K562 (cell line): ENCODE measurements at regions not wholly inside any gene's neighbourhood (a gene's known extent, or its start where the extent isn't known, plus 50 kb on each side); places are given as distances from the start of the nearest gene placed in this dataset.

Source experiments
- ATAC-seq: fragments of 200-7000 bp; cut with Tn5 transposase; 3 replicates; pipeline ENCODE4 v1.9.1; 2020; ENCODE audit warnings: moderate library complexity
- BruUV-seq: library from RNA; stranded (reverse); fragments of 400-500 nt; replicated peaks from 2 replicates; lab custom pipeline; 2021; lab: Mats Ljungman, UMichigan
- CTCF ChIA-PET: fragments of 300-600 bp; formaldehyde crosslinking; extraction: SDS; loops from one replicate; lab custom pipeline; 2021; ENCODE audit warnings: low intra/inter-chr PET ratio; lab: Yijun Ruan, JAX
- POLR2A ChIA-PET: fragments of 300-600, 350-650 bp; sonication (Branson Sonifier 250); formaldehyde crosslinking; extraction: SDS; loops from one replicate; lab custom pipeline; 2021; ENCODE audit warnings: antibody characterized with exemption, inconsistent platforms; lab: Yijun Ruan, JAX
- DNase-seq, 4 experiments: peaks; one replicate each; pipeline versions ENCODE4 v3.0.0 to v3.0.0-alpha.2; 2011 to 2018; ENCODE audit warnings: low spot score in 3 of 4, mixed read lengths in 3 of 4; ENCODE audit errors: extremely low read depth in 1 of 4
- FAIRE-seq: peaks from 2 replicates; lab custom pipeline; 2011; peaks lifted over from hg19 to GRCh38; lab: Jason Lieb, UNC
- H2AFZ ChIP-seq: 2 replicates; pipeline ENCODE4 v1.6.0; 2011; ENCODE audit warnings: low read depth, low read length, control low read depth, inconsistent platforms
- H3K27ac ChIP-seq: fragments of 200-600 bp; 3 replicates; pipeline ENCODE4 v1.8.0; 2011; ENCODE audit warnings: low read depth, mild to moderate bottlenecking, control low read depth, inconsistent platforms, low read length, moderate library complexity, mixed read lengths; ENCODE audit errors: extremely low read depth
- H3K27me3 ChIP-seq, 2 experiments: fragments of 300-600 bp in 1 of 2; 2 replicates in 1 of 2; 3 replicates in 1 of 2; pipeline versions ENCODE4 v1.6.0 to v1.8.0; 2011; ENCODE audit warnings: inconsistent platforms in 2 of 2, low read length in 2 of 2, mild to moderate bottlenecking in 1 of 2, mixed read lengths in 1 of 2, moderate library complexity in 1 of 2; ENCODE audit not compliant: control insufficient read depth in 2 of 2, insufficient read depth in 2 of 2
- H3K36me3 ChIP-seq: fragments of 300-600 bp; 3 replicates; pipeline ENCODE4 v1.8.0; 2011; ENCODE audit warnings: mild to moderate bottlenecking, low read length, inconsistent platforms; ENCODE audit not compliant: control insufficient read depth, insufficient read depth
- H3K4me1 ChIP-seq, 2 experiments: fragments of 200-600 bp in 1 of 2; replicated peaks in 1 of 2; 2 replicates in 1 of 2; 3 replicates in 1 of 2; pipeline versions ENCODE4 v1.5.1 to v1.8.0; 2011; ENCODE audit warnings: inconsistent platforms in 2 of 2, low read length in 2 of 2, mild to moderate bottlenecking in 1 of 2, mixed read lengths in 1 of 2, moderate library complexity in 1 of 2; ENCODE audit not compliant: control insufficient read depth in 2 of 2, insufficient read depth in 2 of 2
- H3K4me2 ChIP-seq: 2 replicates; pipeline ENCODE4 v1.6.1; 2011; ENCODE audit warnings: low read length, control low read depth, inconsistent platforms, mixed read lengths; ENCODE audit not compliant: insufficient read depth
- H3K4me3 ChIP-seq: fragments of 200-600 bp; sonication (generic), shearing (Covaris generic); 2 replicates; pipeline ENCODE4 v1.5.1; 2016; ENCODE audit warnings: control low read depth, inconsistent platforms
- H3K79me2 ChIP-seq: fragments of 200-600 bp; 3 replicates; pipeline ENCODE4 v1.8.0; 2011; ENCODE audit warnings: low read length, inconsistent platforms; ENCODE audit not compliant: control insufficient read depth, insufficient read depth
- H3K9ac ChIP-seq, 2 experiments: 2 replicates each; pipeline versions ENCODE4 v1.6.0 to v1.6.1; 2011; ENCODE audit warnings: low read depth in 2 of 2, low read length in 2 of 2, control low read depth in 1 of 2, inconsistent platforms in 1 of 2, mild to moderate bottlenecking in 1 of 2, mixed read lengths in 1 of 2; ENCODE audit not compliant: insufficient read depth in 1 of 2
- H3K9me1 ChIP-seq: one replicate; pipeline ENCODE4 v1.6.0; 2011; ENCODE audit warnings: inconsistent platforms, mild to moderate bottlenecking, low read length, moderate library complexity; ENCODE audit not compliant: control insufficient read depth, insufficient read depth
- H3K9me3 ChIP-seq: replicated peaks from 2 replicates; pipeline ENCODE4 v1.5.1; 2011; ENCODE audit warnings: low read depth, low read length, inconsistent platforms; ENCODE audit not compliant: control insufficient read depth, insufficient read depth
- H4K20me1 ChIP-seq: replicated peaks from 2 replicates; pipeline ENCODE4 v1.6.1; 2011; ENCODE audit warnings: low read length, inconsistent platforms, mixed read lengths; ENCODE audit not compliant: control insufficient read depth, insufficient read depth
- ASH1L ChIP-seq: fragments of 450-650 bp; IDR thresholded peaks from 2 replicates; pipeline ENCODE4 v1.6.1; 2018; ENCODE audit warnings: borderline replicate concordance, mild to moderate bottlenecking, low read depth; ENCODE audit not compliant: partially characterized antibody
- GATAD2B ChIP-seq: fragments of 450-650 bp; IDR thresholded peaks from 2 replicates; pipeline ENCODE4 v1.6.1; 2017; ENCODE audit warnings: mild to moderate bottlenecking, borderline replicate concordance
- NR4A1 ChIP-seq, 2 experiments: fragments of 250-450 bp in 1 of 2; fragments of 450-650 bp in 1 of 2; sonication (Bioruptor Pico) in 1 of 2; IDR thresholded peaks; 2 replicates each; pipeline versions ENCODE4 v1.4.0 to v1.6.1; 2016 to 2020; ENCODE audit warnings: mild to moderate bottlenecking in 2 of 2, missing compliant biosample characterization in 1 of 2, missing genetic modification characterization in 1 of 2, moderate library complexity in 1 of 2
- WGBS: fragments of 100-300 bp; shearing (Covaris generic); methylation state at CpG from one replicate; pipeline ENCODE4 v1.1.6; 2016; ENCODE audit warnings: low coverage, mixed read lengths; ENCODE audit not compliant: insufficient coverage; ENCODE audit errors: missing lambda C conversion rate; 5-methylcytosine and 5-hydroxymethylcytosine counted together
- in situ Hi-C: fragments of 300-500 bp; cut with MboI; formaldehyde crosslinking; loops from 4 replicates; pipeline ENCODE4 v1.15.0; 2018; ENCODE audit warnings: inconsistent platforms, mixed read lengths
- intact Hi-C: fragments of 100-400 bp; cut with micrococcal nuclease; formaldehyde crosslinking; loops from 2 replicates; pipeline ENCODE4 v1.14.2; 2022
- TF ChIP-seq, protein P1 (sequence below): fragments of 200-600 bp; sonication (generic); IDR thresholded peaks from one replicate; pipeline ENCODE4 v1.6.1; 2012; ENCODE audit warnings: mild to moderate bottlenecking, low read depth, low read length, inconsistent platforms
- TF ChIP-seq, protein P2 (sequence below), 2 experiments: fragments of 150-350 bp in 1 of 2; IDR thresholded peaks; 2 replicates each; pipeline ENCODE4 v1.6.1; 2012 to 2016; ENCODE audit warnings: low read depth in 2 of 2, low read length in 2 of 2, mild to moderate bottlenecking in 1 of 2, moderate library complexity in 1 of 2

DNA sequence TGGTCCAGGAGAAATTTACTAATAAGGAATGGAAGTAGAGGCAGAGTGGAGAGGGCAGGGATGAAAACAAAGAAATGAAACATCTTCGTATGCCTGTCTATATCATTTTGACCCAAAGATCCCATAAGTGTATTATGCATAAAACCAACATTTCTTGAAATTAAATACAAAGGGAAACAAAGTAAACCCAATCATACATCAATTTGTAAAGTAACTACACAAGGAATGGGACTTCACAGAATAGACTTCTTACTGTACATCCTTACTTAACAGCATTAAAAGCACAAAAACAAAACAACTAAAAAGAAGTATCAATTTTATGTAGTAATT lies 253.6 kb upstream of the CCDC179 start:
- Histone ChIP-seq H3K79me2 (no peaks in the 10 kb centered on the region), H3K9ac (no peak overlapping the region), H3K4me1 (no peaks in the 10 kb centered on the region), H3K27ac (no peak overlapping the region), H3K36me3 (no peaks in the 10 kb centered on the region), H3K4me2 (no peak overlapping the region), H3K27me3 (no peaks in the 10 kb centered on the region), H2AFZ (no peak overlapping the region), H3K4me3 (no peak overlapping the region), H3K9me1 (no peaks in the 10 kb centered on the region), H4K20me1 (no peaks in the 10 kb centered on the region), H3K9me3 (no peaks in the 10 kb centered on the region; the same call in 1 of the 2 replicates)
- intact Hi-C loops: no loop called here
- 0% methylated on average over 1 of the region's 1 CpG for WGBS
- ChIA-PET CTCF (no interaction called here), POLR2A (no interaction called here)
- FAIRE-seq (no peak), DNase-seq (no peak), ATAC-seq (no peak)
- no TSS peak for BruUV-seq
- in situ Hi-C loops: no loop called here
- no peak for TF ChIP-seq NR4A1 (CRISPR knock-in tag; IDR thresholded peaks at IDR 0.05)
- no peak for TF ChIP-seq NR4A1 (tag; IDR thresholded peaks at IDR 0.05)
- TF ChIP-seq, protein P1, sequence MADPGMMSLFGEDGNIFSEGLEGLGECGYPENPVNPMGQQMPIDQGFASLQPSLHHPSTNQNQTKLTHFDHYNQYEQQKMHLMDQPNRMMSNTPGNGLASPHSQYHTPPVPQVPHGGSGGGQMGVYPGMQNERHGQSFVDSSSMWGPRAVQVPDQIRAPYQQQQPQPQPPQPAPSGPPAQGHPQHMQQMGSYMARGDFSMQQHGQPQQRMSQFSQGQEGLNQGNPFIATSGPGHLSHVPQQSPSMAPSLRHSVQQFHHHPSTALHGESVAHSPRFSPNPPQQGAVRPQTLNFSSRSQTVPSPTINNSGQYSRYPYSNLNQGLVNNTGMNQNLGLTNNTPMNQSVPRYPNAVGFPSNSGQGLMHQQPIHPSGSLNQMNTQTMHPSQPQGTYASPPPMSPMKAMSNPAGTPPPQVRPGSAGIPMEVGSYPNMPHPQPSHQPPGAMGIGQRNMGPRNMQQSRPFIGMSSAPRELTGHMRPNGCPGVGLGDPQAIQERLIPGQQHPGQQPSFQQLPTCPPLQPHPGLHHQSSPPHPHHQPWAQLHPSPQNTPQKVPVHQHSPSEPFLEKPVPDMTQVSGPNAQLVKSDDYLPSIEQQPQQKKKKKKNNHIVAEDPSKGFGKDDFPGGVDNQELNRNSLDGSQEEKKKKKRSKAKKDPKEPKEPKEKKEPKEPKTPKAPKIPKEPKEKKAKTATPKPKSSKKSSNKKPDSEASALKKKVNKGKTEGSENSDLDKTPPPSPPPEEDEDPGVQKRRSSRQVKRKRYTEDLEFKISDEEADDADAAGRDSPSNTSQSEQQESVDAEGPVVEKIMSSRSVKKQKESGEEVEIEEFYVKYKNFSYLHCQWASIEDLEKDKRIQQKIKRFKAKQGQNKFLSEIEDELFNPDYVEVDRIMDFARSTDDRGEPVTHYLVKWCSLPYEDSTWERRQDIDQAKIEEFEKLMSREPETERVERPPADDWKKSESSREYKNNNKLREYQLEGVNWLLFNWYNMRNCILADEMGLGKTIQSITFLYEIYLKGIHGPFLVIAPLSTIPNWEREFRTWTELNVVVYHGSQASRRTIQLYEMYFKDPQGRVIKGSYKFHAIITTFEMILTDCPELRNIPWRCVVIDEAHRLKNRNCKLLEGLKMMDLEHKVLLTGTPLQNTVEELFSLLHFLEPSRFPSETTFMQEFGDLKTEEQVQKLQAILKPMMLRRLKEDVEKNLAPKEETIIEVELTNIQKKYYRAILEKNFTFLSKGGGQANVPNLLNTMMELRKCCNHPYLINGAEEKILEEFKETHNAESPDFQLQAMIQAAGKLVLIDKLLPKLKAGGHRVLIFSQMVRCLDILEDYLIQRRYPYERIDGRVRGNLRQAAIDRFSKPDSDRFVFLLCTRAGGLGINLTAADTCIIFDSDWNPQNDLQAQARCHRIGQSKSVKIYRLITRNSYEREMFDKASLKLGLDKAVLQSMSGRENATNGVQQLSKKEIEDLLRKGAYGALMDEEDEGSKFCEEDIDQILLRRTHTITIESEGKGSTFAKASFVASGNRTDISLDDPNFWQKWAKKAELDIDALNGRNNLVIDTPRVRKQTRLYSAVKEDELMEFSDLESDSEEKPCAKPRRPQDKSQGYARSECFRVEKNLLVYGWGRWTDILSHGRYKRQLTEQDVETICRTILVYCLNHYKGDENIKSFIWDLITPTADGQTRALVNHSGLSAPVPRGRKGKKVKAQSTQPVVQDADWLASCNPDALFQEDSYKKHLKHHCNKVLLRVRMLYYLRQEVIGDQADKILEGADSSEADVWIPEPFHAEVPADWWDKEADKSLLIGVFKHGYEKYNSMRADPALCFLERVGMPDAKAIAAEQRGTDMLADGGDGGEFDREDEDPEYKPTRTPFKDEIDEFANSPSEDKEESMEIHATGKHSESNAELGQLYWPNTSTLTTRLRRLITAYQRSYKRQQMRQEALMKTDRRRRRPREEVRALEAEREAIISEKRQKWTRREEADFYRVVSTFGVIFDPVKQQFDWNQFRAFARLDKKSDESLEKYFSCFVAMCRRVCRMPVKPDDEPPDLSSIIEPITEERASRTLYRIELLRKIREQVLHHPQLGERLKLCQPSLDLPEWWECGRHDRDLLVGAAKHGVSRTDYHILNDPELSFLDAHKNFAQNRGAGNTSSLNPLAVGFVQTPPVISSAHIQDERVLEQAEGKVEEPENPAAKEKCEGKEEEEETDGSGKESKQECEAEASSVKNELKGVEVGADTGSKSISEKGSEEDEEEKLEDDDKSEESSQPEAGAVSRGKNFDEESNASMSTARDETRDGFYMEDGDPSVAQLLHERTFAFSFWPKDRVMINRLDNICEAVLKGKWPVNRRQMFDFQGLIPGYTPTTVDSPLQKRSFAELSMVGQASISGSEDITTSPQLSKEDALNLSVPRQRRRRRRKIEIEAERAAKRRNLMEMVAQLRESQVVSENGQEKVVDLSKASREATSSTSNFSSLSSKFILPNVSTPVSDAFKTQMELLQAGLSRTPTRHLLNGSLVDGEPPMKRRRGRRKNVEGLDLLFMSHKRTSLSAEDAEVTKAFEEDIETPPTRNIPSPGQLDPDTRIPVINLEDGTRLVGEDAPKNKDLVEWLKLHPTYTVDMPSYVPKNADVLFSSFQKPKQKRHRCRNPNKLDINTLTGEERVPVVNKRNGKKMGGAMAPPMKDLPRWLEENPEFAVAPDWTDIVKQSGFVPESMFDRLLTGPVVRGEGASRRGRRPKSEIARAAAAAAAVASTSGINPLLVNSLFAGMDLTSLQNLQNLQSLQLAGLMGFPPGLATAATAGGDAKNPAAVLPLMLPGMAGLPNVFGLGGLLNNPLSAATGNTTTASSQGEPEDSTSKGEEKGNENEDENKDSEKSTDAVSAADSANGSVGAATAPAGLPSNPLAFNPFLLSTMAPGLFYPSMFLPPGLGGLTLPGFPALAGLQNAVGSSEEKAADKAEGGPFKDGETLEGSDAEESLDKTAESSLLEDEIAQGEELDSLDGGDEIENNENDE: no peak
- no peak for TF ChIP-seq ASH1L
- TF ChIP-seq GATAD2B: no peak
- TF ChIP-seq, protein P2, sequence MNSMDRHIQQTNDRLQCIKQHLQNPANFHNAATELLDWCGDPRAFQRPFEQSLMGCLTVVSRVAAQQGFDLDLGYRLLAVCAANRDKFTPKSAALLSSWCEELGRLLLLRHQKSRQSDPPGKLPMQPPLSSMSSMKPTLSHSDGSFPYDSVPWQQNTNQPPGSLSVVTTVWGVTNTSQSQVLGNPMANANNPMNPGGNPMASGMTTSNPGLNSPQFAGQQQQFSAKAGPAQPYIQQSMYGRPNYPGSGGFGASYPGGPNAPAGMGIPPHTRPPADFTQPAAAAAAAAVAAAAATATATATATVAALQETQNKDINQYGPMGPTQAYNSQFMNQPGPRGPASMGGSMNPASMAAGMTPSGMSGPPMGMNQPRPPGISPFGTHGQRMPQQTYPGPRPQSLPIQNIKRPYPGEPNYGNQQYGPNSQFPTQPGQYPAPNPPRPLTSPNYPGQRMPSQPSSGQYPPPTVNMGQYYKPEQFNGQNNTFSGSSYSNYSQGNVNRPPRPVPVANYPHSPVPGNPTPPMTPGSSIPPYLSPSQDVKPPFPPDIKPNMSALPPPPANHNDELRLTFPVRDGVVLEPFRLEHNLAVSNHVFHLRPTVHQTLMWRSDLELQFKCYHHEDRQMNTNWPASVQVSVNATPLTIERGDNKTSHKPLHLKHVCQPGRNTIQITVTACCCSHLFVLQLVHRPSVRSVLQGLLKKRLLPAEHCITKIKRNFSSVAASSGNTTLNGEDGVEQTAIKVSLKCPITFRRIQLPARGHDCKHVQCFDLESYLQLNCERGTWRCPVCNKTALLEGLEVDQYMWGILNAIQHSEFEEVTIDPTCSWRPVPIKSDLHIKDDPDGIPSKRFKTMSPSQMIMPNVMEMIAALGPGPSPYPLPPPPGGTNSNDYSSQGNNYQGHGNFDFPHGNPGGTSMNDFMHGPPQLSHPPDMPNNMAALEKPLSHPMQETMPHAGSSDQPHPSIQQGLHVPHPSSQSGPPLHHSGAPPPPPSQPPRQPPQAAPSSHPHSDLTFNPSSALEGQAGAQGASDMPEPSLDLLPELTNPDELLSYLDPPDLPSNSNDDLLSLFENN (IDR thresholded peaks at IDR 0.05; ENCODE audit: low read depth in 2 of 2, low read length in 2 of 2): no peak
